ENCODE measurements at regions not wholly inside any gene's neighbourhood (a gene's known extent, or its start where the extent isn't known, plus 50 kb on each side); places are given as distances from the start of the nearest gene placed in this dataset.

- TF ChIP-seq CTCF (conservative IDR thresholded peaks at IDR 0.05; ENCODE audit: low read depth): no peak
- CTCF ChIA-PET: interaction anchor here (0.9 kb wide), 1 partner anchor 133 kb away, joined by 4 read pairs; no protein-coding TSS in a partner anchor
- no peak for DNase-seq (ENCODE audit: low spot score)
- H3K27ac ChIP-seq: no peak overlapping the region
- POLR2A ChIA-PET (ENCODE audit: low non-redundant PET): no interaction called here
Measured at GRCh38 chr4:41859087-41859486, 76.1 kb upstream of the TMEM33 start.

GRCh38 chr4:41857226-41857641 is 78.0 kb upstream of the TMEM33 start:
- CTCF ChIA-PET: no interaction called here
- no peak for DNase-seq (ENCODE audit: low spot score)
- no peak for TF ChIP-seq CTCF (conservative IDR thresholded peaks at IDR 0.05; ENCODE audit: low read depth)
- no peak overlapping the region for H3K27ac ChIP-seq
- POLR2A ChIA-PET (ENCODE audit: low non-redundant PET): no interaction called here

- TF ChIP-seq CTCF (conservative IDR thresholded peaks at IDR 0.05; ENCODE audit: low read depth): no peak
- H3K27ac ChIP-seq: no peak overlapping the region
- POLR2A ChIA-PET (ENCODE audit: low non-redundant PET): no interaction called here
- CTCF ChIA-PET: no interaction called here
- no peak for DNase-seq (ENCODE audit: low spot score)
Measured at GRCh38 chr4:41856797-41857196, 78.4 kb upstream of the TMEM33 start.

- no peak for DNase-seq (ENCODE audit: low spot score)
- TF ChIP-seq CTCF (conservative IDR thresholded peaks at IDR 0.05; ENCODE audit: low read depth): no peak
- ChIA-PET POLR2A (ENCODE audit: low non-redundant PET) (no interaction called here), CTCF (no interaction called here)
- H3K27ac ChIP-seq: no peak overlapping the region
Measured at GRCh38 chr4:41853973-41854372, 81.3 kb upstream of the TMEM33 start.

- no peak for DNase-seq (ENCODE audit: low spot score)
- CTCF ChIA-PET: no interaction called here
- POLR2A ChIA-PET (ENCODE audit: low non-redundant PET): no interaction called here
- H3K27ac ChIP-seq: no peak overlapping the region
- TF ChIP-seq CTCF (conservative IDR thresholded peaks at IDR 0.05; ENCODE audit: low read depth): no peak
Measured at GRCh38 chr4:41852229-41852628, 83.0 kb upstream of the TMEM33 start.

- POLR2A ChIA-PET (ENCODE audit: low non-redundant PET): no interaction called here
Measured at GRCh38 chr4:41851621-41852020, 83.6 kb upstream of the TMEM33 start.

More at GRCh38 chr4:41851621-41852020, 83.6 kb upstream of the TMEM33 start:
- no peak for TF ChIP-seq CTCF (conservative IDR thresholded peaks at IDR 0.05; ENCODE audit: low read depth)
- CTCF ChIA-PET: no interaction called here
- no peak overlapping the region for H3K27ac ChIP-seq
- no peak for DNase-seq (ENCODE audit: low spot score)
